ENCODE measurements at regions not wholly inside any gene's neighbourhood (a gene's known extent, or its start where the extent isn't known, plus 50 kb on each side); places are given as distances from the start of the nearest gene placed in this dataset.
"Not testable (repeated sequence)": the region's sequence is repeated elsewhere in the genome, so short reads cannot be mapped to it uniquely, and the experiment has no call there.

DNA sequence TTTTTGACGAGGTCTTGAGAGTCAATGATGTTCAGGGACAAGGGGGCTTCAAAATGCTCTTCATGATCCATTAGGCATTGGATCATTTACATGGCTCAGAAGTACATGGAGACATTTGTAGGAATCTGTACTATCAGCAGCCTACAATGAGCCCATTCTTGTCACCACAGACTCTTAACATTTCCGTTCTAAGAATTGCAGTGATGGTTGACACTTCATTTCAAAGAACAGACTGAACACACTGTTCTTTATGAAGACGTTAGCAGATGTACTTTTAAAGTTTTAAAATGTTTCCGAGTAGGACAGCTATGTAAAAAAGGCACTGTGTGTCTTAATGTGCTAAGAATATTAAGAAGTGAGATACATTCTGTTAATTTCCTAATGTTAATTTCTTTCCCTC lies 97.3 kb upstream of the GOT2 start:
- no peak for DNase-seq (ENCODE audit: low read depth)

DNA sequence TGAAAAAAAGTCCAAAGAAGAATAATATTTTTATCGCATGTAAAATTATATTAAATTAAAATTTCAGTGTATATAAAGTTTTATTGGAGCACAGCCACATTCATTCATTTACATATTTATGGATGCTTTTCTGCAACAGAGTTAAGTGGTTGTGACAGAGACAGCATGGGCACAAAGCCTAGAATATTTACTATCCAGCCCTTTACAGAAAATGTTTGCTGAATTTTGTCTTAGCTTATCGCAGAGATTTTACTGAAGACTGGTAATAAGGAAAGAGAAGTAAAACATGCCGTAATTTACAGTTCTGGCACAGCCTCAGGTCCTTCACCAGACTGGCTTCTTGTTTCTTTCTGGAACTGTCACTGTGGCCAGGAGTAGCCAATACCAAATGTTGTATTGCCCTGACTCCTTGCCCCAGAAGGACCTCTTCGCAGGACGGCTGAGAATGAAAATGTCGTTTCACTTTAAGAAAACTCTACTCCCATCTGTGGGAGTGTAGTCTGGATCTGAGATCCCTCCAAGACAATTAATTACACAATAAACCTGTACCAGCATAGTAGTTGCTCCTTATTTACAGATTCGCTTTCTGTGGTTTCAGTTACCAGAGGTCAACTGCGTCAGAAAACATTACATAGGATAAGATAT lies 94.9 kb upstream of the GOT2 start:
- DNase-seq (ENCODE audit: low read depth): no peak

DNA sequence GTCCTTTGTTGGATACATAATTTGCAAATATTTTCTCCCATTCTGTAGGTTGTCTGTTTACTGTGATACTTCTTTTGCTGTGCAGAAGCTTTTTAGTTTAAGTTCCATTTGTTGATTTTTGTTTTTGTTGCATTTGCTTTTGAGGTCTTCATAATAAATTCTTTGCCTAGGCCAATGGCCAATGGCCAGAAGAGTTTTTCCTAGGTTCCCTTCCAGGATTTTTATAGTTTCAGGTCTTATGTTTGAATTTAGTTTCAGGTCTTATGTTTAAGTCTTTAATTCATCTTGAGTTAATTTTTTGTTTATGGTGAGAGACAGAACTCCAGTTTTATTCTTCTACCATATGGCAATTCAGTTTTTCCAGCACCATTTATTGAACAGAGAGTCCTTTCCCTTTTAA lies 90.1 kb upstream of the GOT2 start:
- no peak for DNase-seq (ENCODE audit: low read depth)

DNA sequence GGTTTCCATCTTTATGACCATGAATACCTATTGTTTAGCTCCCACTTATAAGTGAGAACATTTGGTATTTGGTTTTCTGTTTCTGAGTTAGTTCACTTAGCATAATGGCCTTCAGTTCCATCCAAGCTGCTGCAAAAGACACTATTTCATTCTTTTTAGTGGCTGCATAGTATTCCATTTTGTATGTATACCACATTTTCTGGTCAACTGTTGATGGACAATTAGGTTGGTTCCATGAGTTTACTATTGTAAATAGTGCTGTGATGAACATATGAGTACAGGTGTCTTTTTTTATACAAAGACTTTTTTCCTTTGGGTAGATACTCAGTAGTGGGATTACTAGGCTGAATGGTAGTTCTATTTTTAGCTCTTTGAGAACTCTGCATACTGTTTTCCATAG lies 87.8 kb upstream of the GOT2 start:
- DNase-seq (ENCODE audit: low read depth): no peak

DNA sequence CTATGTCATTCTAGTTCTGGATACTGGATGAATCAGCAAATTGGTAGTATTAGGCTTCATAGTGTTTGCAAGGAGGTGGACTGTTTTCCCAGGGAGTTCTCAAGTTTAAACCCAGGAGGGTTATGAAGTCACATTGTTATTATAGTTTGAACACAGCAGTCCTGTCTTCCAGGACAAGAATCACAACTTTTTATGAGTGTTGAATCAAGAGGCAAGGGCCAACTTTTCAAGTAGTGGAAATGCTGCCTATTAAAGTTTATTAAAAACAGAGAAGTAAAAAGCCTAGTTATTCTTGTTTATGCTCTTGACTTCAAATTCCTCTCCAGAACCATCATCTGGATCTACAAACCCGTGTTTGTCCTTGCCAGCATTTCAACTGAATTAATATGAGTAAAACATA lies 86.3 kb upstream of the GOT2 start:
- DNase-seq (ENCODE audit: low read depth): no peak

DNA sequence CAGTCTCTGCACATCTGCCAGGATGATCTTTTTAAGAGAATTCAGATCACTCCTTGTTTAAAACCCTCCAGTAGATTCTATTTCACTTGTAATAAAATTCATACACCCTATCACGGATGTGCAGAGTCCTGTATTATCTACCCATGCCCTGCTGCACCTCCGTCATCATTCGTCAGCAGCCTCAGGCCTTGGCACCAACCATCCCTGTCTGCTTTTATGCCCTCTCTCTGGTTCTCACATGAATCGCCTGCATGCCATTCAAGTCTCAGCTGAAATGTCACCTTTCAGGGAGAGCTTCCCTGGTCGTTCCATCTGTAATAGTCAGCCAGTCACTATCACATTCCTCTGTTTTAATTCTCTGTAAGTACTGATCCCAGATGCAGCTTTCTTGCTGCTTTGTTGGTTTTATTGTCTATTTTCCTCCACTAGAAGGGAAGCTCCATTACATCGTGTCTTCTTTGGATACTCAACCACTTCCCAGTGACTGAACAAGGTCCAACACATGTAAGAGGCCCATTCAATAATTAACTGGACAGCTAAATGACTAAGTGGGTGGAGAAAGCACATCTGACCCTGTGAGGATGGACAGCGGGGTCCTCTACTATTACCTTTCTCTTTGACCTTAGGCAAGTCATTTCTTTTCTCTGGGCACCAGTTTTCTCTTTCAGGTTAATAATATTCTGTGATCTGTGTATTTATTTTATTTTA lies 81.2 kb upstream of the GOT2 start:
- peak; percentile 72 for DNase-seq (ENCODE audit: low read depth)

DNA sequence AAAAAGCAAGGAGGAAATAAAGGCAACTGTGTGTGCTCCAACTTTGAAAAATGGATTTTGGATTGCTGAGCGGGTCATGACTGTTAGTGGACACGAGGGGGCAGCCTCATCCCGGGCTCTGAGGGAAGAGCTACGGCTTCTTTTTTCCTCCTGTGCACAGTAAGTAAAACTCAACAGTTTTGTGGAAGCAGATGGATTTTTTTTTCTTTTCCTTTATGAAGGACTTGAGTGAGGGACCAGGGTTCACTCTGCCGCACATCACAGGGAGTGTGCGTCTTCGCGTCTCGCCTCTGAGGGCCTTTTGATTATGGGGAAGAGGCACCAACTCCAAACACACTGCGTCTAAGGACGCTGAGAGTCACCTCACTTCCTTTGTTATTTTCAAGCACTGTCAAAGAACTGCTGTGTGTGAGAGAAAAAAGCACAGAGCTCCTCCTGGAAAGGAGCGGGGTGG lies 80.3 kb upstream of the GOT2 start:
- DNase-seq (ENCODE audit: low read depth): peak; percentile 45

DNA sequence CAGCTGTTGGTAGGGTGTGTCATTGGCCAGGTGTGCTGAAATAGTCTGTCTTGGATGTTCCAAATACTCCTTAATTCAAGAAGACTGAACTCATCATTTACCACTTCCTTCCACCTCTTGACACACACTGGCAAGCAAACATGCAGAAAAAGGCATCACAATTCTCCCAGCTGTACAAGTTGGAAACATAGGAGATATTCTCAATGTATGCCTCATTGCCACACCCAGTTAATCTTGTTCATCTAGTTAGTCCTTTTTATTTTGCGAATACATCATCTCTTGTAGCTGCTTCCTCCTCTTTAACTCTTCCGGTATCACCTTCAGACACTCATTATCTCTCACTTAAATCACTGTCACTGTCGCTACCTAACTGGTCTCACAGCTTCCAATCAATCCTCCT lies 75.1 kb upstream of the GOT2 start:
- DNase-seq (ENCODE audit: low read depth): no peak

DNA sequence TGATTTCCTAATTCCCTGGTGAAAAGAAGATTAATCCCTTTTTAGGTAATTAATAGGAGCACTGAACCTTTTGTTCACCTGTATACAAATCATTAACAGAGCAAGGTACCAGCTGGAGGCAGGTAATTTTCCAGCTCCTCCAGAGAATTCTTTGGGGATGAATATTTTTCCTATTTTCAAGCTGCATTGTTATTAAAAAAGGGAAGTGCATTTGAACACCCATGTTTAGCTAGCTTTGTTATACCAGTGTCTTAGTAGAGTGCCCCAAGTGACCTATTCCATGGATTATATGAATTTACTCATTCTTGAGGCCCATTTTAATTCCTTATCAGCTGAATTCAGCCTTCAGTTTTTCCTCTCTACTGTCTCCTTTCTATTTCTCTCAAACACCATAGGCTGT lies 73.2 kb upstream of the GOT2 start:
- no peak for DNase-seq (ENCODE audit: low read depth)

DNA sequence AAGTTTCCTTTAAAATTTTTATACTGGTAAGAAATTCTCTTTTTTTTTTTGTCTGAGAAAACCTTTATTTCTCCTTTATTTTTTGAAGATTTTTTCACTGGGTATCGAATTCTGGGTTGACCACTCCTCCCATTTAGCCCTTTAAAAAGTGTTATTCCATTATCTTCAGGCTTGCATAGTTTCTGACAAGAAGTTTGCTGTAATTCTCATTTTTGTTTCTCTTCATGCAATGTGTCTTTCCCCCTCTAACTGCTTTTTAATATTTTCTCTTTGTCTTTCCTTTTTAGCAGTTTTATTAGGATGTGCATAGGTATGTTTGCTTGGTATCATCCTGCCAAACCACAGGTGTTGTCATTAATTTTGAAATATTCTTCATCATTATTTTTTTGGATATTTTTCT lies 67.7 kb upstream of the GOT2 start:
- DNase-seq (ENCODE audit: low read depth): no peak

DNA sequence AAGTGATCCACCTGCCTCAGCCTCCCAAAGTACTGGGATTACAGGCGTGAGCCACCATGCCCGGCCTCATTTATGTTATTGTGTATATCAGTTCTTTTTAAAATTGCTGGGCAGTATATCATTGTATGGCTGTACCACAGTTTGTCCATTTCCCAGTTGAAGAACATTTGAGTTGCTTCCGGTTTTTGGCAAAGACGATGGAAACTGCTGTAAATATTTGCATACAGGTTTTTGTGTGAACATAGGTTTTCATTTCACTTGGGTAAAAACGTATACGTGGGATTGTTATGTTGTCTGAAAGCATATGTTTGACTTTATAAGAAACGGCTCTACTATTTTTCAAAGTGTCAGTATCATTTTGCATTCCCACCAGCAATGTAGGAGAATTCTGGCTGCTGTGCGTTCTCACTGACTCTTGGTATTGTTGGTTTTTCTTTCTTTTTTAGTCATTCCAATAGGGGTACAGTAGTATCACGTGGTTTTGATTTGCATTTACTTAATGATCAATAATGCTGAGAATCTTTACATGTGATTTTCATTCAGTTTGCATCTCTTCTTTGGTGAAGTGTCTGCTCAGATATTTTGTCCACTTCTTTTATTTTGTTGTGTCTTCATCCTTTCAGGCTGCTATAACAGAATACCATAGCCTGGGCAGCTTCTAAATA lies 63.2 kb upstream of the GOT2 start:
- no peak for DNase-seq (ENCODE audit: low read depth)

DNA sequence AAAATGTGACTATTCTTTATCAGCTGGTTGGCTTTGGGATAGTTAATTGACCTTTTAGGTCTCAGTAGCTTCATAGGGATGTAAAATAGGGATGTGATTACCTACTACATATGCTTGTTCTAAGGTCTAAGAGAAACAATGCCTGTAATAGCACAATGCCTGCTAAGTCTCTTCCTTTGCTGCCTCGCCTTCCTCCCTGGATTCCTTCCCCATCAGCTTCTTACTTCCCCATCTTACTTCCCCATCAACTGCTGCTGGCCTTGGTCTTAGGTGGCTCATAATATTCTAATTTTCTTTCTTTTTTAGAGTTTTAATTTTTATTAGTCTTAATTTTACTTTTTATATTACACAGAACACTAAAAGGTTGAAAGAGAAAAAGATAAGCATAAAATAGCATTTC lies 59.2 kb upstream of the GOT2 start:
- DNase-seq (ENCODE audit: low read depth): no peak

DNA sequence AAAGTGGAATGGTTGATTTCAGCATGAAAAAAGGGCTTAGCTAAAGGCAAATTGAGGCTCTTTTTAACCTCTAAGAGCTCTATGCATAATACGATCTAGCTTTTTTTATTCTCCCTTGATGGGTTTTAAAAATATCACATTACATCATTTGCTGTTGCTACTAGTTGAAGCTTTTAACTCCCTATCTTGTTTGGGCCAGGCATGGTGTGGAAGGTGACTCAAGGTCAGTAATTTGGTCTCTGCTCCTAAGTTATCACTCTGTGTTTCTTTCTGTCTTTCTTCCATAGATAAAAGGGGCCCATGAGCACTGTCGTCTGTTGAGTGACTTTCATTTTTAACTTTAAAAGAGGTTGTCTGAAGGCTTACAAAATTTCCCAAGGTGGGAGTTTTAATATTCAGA lies 58.1 kb upstream of the GOT2 start:
- no peak for DNase-seq (ENCODE audit: low read depth)

DNA sequence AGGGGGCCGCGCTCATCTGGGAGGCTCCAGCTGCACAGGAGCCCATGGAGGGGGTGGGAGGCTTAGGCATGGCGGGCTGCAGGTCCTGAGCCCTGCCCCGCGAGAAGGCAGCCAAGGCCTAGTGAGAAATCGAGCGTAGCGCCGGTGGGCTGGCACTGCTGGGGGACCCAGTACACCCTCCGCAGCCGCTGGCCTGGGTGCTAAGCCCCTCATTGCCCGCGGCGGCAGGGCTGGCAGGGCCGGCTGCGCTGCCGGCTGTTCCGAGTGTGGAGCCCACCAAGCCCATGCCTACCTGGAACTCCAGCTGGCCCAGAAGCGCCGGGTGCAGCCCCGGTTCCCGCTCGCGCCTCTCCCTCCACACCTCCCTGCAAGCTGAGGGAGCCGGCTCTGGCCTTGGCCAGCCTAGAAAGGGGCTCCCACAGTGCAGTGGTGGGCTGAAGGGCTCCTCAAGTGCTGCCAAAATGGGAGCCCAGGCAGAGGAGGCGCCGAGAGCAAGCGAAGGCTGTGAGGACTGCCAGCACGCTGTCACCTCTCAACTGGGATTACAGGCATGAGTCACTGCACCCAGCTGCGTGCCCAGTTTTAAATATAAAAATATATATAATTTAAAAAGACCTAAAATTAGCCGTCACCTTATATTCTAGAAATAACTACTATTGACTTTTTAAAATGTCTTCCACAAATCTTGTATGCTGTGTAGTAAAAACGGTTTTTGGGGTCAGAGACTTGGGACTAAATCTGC lies 56.9 kb upstream of the GOT2 start:
- DNase-seq (ENCODE audit: low read depth): not testable (repeated sequence)

DNA sequence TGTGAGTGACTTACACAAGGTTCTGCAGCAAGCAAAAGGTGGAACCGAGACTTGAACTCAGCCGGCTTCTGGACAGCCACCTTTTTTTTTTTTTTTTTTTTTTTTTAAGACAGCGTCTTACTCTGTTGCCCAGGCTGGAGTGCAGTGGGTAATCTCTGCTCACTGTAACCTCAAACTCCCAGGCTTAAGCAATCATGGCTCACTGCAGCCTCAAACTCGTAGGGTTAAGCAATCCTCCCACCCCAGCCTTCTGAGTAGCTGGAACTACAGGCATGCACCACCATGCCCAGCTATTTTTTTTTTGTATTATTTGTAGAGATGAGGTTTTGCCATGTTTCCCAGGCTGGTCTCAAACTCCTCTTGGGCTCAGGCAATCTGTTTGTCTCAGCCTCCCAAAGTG lies 55.2 kb upstream of the GOT2 start:
- DNase-seq (ENCODE audit: low read depth): no peak

Data from M059J (cell line).